C4-2B (cell line): ENCODE measurements at regions not wholly inside any gene's neighbourhood (a gene's known extent, or its start where the extent isn't known, plus 50 kb on each side); places are given as distances from the start of the nearest gene placed in this dataset.
A peak's percentile ranks its signal among the peaks of the same experiment; 100 is the strongest.

Experiments used
- CTCF ChIP-seq: fragments of 450-650 bp; conservative IDR thresholded peaks from 2 replicates; pipeline ENCODE4 v1.5.1; 2017; ENCODE audit warnings: mild to moderate bottlenecking
- ZFX ChIP-seq: fragments of 450-650 bp; IDR thresholded peaks from 2 replicates; pipeline ENCODE4 v1.6.1; 2017

- TF ChIP-seq CTCF, result 0 out of 2 replicates have a peak, but pooled peaks have one; percentile 9
- no peak for TF ChIP-seq ZFX
Observed at GRCh38 chr13:67841071-67841470, 610.9 kb upstream of the PCDH9 start.
